Gastroesophageal sphincter (tissue), 3 donors: ENCODE measurements at regions not wholly inside any gene's neighbourhood (a gene's known extent, or its start where the extent isn't known, plus 50 kb on each side); places are given as distances from the start of the nearest gene placed in this dataset.

Experiments
- CTCF ChIP-seq, 4 experiments: fragments of 200-600 bp in 2 of 4; fragments of 450-650 bp in 2 of 4; sonication (generic) in 1 of 4; IDR thresholded peaks; one replicate each; pipeline ENCODE4 v1.5.1; 2017 to 2019; ENCODE audit warnings: antibody characterized with exemption in 4 of 4, mild to moderate bottlenecking in 2 of 4, moderate library complexity in 2 of 4
- EP300 ChIP-seq: sonication (generic); formaldehyde crosslinking; IDR thresholded peaks from one replicate; pipeline ENCODE4 v1.6.1; 2017; ENCODE audit warnings: antibody characterized with exemption, mild to moderate bottlenecking
- POLR2A ChIP-seq, 2 donors: fragments of 450-650 bp; IDR thresholded peaks; one replicate each; pipeline ENCODE4 v1.6.1; 2017; ENCODE audit warnings: antibody characterized with exemption in 2 of 2, mild to moderate bottlenecking in 2 of 2, moderate library complexity in 1 of 2
- POLR2AphosphoS5 ChIP-seq: sonication (generic); formaldehyde crosslinking; IDR thresholded peaks from one replicate; pipeline ENCODE4 v1.6.1; 2017; ENCODE audit warnings: antibody characterized with exemption

GRCh38 chr4:138535316-138535715 is 293.2 kb upstream of the SLC7A11 start:
- TF ChIP-seq POLR2A (IDR thresholded peaks at IDR 0.05) (no peak), CTCF (IDR thresholded peaks at IDR 0.05) (no peak), EP300 (no peak), POLR2AphosphoS5 (no peak)
